C4-2B (cell line): ENCODE measurements at regions not wholly inside any gene's neighbourhood (a gene's known extent, or its start where the extent isn't known, plus 50 kb on each side); places are given as distances from the start of the nearest gene placed in this dataset.

Experiments used
- ZFX ChIP-seq: fragments of 450-650 bp; IDR thresholded peaks from 2 replicates; pipeline ENCODE4 v1.6.1; 2017
- TF ChIP-seq, protein P1 (sequence below): fragments of 450-650 bp; conservative IDR thresholded peaks from 2 replicates; pipeline ENCODE4 v1.5.1; 2017; ENCODE audit warnings: mild to moderate bottlenecking

GRCh38 chr1:218066332-218066731 is 218.8 kb upstream of the RRP15 start:
- TF ChIP-seq, protein P1, sequence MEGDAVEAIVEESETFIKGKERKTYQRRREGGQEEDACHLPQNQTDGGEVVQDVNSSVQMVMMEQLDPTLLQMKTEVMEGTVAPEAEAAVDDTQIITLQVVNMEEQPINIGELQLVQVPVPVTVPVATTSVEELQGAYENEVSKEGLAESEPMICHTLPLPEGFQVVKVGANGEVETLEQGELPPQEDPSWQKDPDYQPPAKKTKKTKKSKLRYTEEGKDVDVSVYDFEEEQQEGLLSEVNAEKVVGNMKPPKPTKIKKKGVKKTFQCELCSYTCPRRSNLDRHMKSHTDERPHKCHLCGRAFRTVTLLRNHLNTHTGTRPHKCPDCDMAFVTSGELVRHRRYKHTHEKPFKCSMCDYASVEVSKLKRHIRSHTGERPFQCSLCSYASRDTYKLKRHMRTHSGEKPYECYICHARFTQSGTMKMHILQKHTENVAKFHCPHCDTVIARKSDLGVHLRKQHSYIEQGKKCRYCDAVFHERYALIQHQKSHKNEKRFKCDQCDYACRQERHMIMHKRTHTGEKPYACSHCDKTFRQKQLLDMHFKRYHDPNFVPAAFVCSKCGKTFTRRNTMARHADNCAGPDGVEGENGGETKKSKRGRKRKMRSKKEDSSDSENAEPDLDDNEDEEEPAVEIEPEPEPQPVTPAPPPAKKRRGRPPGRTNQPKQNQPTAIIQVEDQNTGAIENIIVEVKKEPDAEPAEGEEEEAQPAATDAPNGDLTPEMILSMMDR: no peak
- TF ChIP-seq ZFX: no peak
